ENCODE measurements at regions not wholly inside any gene's neighbourhood (a gene's known extent, or its start where the extent isn't known, plus 50 kb on each side); places are given as distances from the start of the nearest gene placed in this dataset.

DNA sequence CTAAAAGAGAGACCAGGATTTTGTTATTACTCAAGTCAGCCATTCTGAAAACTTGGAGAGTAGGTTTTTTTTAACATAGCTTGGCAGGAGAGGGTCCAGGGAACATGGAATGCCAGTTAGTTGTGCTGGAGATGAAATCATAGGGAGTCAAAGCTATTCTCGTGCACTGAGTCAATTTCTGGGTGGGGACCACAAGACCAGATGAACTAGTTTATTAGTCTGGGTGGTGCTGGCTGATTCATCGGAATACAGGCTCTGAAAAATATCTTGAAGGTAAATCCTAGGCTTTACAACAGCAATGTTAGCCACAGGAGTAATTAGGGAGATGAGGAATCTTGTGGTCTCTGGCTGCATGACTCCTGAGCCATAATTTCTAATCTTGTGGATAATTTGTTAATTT is 921.4 kb downstream of the TRIB2 start:
- TF ChIP-seq, protein P1, sequence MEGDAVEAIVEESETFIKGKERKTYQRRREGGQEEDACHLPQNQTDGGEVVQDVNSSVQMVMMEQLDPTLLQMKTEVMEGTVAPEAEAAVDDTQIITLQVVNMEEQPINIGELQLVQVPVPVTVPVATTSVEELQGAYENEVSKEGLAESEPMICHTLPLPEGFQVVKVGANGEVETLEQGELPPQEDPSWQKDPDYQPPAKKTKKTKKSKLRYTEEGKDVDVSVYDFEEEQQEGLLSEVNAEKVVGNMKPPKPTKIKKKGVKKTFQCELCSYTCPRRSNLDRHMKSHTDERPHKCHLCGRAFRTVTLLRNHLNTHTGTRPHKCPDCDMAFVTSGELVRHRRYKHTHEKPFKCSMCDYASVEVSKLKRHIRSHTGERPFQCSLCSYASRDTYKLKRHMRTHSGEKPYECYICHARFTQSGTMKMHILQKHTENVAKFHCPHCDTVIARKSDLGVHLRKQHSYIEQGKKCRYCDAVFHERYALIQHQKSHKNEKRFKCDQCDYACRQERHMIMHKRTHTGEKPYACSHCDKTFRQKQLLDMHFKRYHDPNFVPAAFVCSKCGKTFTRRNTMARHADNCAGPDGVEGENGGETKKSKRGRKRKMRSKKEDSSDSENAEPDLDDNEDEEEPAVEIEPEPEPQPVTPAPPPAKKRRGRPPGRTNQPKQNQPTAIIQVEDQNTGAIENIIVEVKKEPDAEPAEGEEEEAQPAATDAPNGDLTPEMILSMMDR (IDR thresholded peaks at IDR 0.05; ENCODE audit: control extremely low read depth in 1 of 3, insufficient read depth in 1 of 3, low read depth in 1 of 3, low read length in 3 of 3) = no peak
- TF ChIP-seq POLR2AphosphoS5 (IDR thresholded peaks at IDR 0.05; ENCODE audit: low read depth, low read length) = no peak
- no peak for TF ChIP-seq TCF12 (IDR thresholded peaks at IDR 0.05; ENCODE audit: low read depth, low read length)
- TF ChIP-seq RNF2 (IDR thresholded peaks at IDR 0.05; ENCODE audit: borderline replicate concordance, low read depth, low read length, missing control alignments, poor library complexity, severe bottlenecking) = no peak
- no peak for TF ChIP-seq KDM5A (IDR thresholded peaks at IDR 0.05; ENCODE audit: low read length)
- TF ChIP-seq MAFK (IDR thresholded peaks at IDR 0.05; ENCODE audit: low read depth, low read length) = no peak
- TF ChIP-seq, protein P2, sequence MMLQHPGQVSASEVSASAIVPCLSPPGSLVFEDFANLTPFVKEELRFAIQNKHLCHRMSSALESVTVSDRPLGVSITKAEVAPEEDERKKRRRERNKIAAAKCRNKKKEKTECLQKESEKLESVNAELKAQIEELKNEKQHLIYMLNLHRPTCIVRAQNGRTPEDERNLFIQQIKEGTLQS (IDR thresholded peaks at IDR 0.05; ENCODE audit: insufficient read depth, low read depth, low read length) = no peak
- no peak for TF ChIP-seq TBP (IDR thresholded peaks at IDR 0.05; ENCODE audit: low read depth, low read length)
- no peak for TF ChIP-seq BRCA1 (IDR thresholded peaks at IDR 0.05; ENCODE audit: low read depth, low read length)
- TF ChIP-seq POLR2A (IDR thresholded peaks at IDR 0.05; ENCODE audit: control extremely low read depth in 1 of 2, low read depth in 2 of 2, low read length in 2 of 2) = no peak
- TF ChIP-seq PHF8 (conservative IDR thresholded peaks at IDR 0.05; ENCODE audit: low read depth, low read length) = no peak
- no peak for TF ChIP-seq EZH2 (IDR thresholded peaks at IDR 0.05; ENCODE audit: low read depth, low read length, severe bottlenecking)
- TF ChIP-seq RAD21 (IDR thresholded peaks at IDR 0.05 in 1 of 2, conservative IDR thresholded peaks at IDR 0.05 in 1 of 2; ENCODE audit: low read depth in 2 of 2, low read length in 2 of 2) = no peak

Measured in H1 (cell line).